ENCODE measurements at regions not wholly inside any gene's neighbourhood (a gene's known extent, or its start where the extent isn't known, plus 50 kb on each side); places are given as distances from the start of the nearest gene placed in this dataset.

- Mint-ChIP-seq H3K9me3 (ENCODE audit: unreplicated experiment) (no peaks in the 10 kb centered on the region), H3K4me1 (ENCODE audit: low read depth, unreplicated experiment) (peaks cover 4% of the 10 kb centered on the region), H3K4me3 (ENCODE audit: unreplicated experiment) (no peak overlapping the region), H3K27ac (ENCODE audit: unreplicated experiment) (no peak overlapping the region), H3K27me3 (ENCODE audit: unreplicated experiment) (no peaks in the 10 kb centered on the region), H3K36me3 (ENCODE audit: unreplicated experiment) (peaks cover 10% of the 10 kb centered on the region)
- no peak for TF ChIP-seq CTCF (IDR thresholded peaks at IDR 0.05; ENCODE audit: partially characterized antibody, unreplicated experiment)
- no peak for DNase-seq
These were observed 189.3 kb downstream of the ANAPC1 start for GRCh38 chr2:111694700-111695101.

DNA sequence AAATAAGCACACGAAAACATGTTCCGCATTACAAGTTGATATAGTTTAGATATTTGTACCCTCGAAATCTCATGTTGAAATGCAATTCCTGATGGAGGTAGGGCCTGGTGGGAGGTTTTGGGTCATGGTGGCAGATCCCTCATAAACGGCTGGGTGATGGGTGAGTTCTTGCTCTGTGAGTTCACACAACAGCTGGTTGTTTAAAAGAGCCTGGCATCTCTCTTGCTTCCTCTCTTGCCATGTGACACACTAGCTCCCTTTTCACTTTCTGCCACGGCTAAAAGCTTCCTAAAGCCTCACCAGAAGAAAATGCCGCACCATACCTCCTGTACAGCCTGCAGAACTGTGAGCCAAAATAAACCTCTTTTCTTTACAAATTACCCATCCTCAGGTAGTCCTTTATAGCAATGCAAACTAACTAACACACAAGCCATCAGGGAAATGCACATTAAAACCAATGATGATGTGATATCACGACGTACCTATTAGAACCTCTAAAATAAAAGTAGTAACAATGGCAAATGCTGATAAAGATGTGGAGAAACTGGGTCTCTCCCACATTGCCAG lies 188.5 kb downstream of the ANAPC1 start:
- DNase-seq: no peak
- H3K27me3 Mint-ChIP-seq (ENCODE audit: unreplicated experiment): no peaks in the 10 kb centered on the region
- peaks cover 10% of the 10 kb centered on the region for H3K36me3 Mint-ChIP-seq (ENCODE audit: unreplicated experiment)
- no peak overlapping the region for H3K27ac Mint-ChIP-seq (ENCODE audit: unreplicated experiment)
- no peaks in the 10 kb centered on the region for H3K9me3 Mint-ChIP-seq (ENCODE audit: unreplicated experiment)
- no peak overlapping the region for H3K4me3 Mint-ChIP-seq (ENCODE audit: unreplicated experiment)
- peaks cover 4% of the 10 kb centered on the region for H3K4me1 Mint-ChIP-seq (ENCODE audit: low read depth, unreplicated experiment)
- no peak for TF ChIP-seq CTCF (IDR thresholded peaks at IDR 0.05; ENCODE audit: partially characterized antibody, unreplicated experiment)

GRCh38 chr2:111696226-111696625 lies 187.8 kb downstream of the ANAPC1 start:
- DNase-seq: no peak
- Mint-ChIP-seq H3K4me1 (ENCODE audit: low read depth, unreplicated experiment) (peaks cover 4% of the 10 kb centered on the region), H3K27ac (ENCODE audit: unreplicated experiment) (no peak overlapping the region), H3K27me3 (ENCODE audit: unreplicated experiment) (peaks cover 2% of the 10 kb centered on the region), H3K4me3 (ENCODE audit: unreplicated experiment) (no peak overlapping the region), H3K36me3 (ENCODE audit: unreplicated experiment) (peaks cover 6% of the 10 kb centered on the region), H3K9me3 (ENCODE audit: unreplicated experiment) (no peaks in the 10 kb centered on the region)
- no peak for TF ChIP-seq CTCF (IDR thresholded peaks at IDR 0.05; ENCODE audit: partially characterized antibody, unreplicated experiment)

GRCh38 chr2:111697560-111697959 lies 186.4 kb downstream of the ANAPC1 start:
- H3K36me3 Mint-ChIP-seq (ENCODE audit: unreplicated experiment): peaks cover 5% of the 10 kb centered on the region
- H3K27me3 Mint-ChIP-seq (ENCODE audit: unreplicated experiment): peaks cover 3% of the 10 kb centered on the region
- no peak overlapping the region for H3K27ac Mint-ChIP-seq (ENCODE audit: unreplicated experiment)
- H3K4me1 Mint-ChIP-seq (ENCODE audit: low read depth, unreplicated experiment): peaks cover 4% of the 10 kb centered on the region
- DNase-seq: no peak
- H3K9me3 Mint-ChIP-seq (ENCODE audit: unreplicated experiment): no peaks in the 10 kb centered on the region
- H3K4me3 Mint-ChIP-seq (ENCODE audit: unreplicated experiment): no peak overlapping the region
- TF ChIP-seq CTCF (IDR thresholded peaks at IDR 0.05; ENCODE audit: partially characterized antibody, unreplicated experiment): no peak

- H3K36me3 Mint-ChIP-seq (ENCODE audit: unreplicated experiment): peaks cover 5% of the 10 kb centered on the region
- TF ChIP-seq CTCF (IDR thresholded peaks at IDR 0.05; ENCODE audit: partially characterized antibody, unreplicated experiment): no peak
- H3K4me1 Mint-ChIP-seq (ENCODE audit: low read depth, unreplicated experiment): peaks cover 4% of the 10 kb centered on the region
- H3K4me3 Mint-ChIP-seq (ENCODE audit: unreplicated experiment): no peak overlapping the region
- no peak for DNase-seq
- peaks cover 3% of the 10 kb centered on the region for H3K27me3 Mint-ChIP-seq (ENCODE audit: unreplicated experiment)
- no peaks in the 10 kb centered on the region for H3K9me3 Mint-ChIP-seq (ENCODE audit: unreplicated experiment)
- no peak overlapping the region for H3K27ac Mint-ChIP-seq (ENCODE audit: unreplicated experiment)
These were observed 185.9 kb downstream of the ANAPC1 start for GRCh38 chr2:111698089-111698488.

All from glutamatergic neuron (in vitro differentiated cells).